H1 (cell line): ENCODE measurements at regions not wholly inside any gene's neighbourhood (a gene's known extent, or its start where the extent isn't known, plus 50 kb on each side); places are given as distances from the start of the nearest gene placed in this dataset.
A peak's percentile ranks its signal among the peaks of the same experiment; 100 is the strongest.

ENCODE experiments used
- CTCF ChIA-PET: fragments of 300-600 bp; sonication (Branson Sonifier 250); formaldehyde crosslinking; loops from one replicate; lab custom pipeline; 2021; ENCODE audit not compliant: partially characterized antibody; lab: Charles Lee
- POLR2A ChIA-PET: fragments of 300-600 bp; sonication (Branson Sonifier 250); formaldehyde crosslinking; loops from one replicate; lab custom pipeline; 2021; ENCODE audit warnings: inconsistent platforms; ENCODE audit not compliant: partially characterized antibody; lab: Charles Lee
- DNase-seq, 2 experiments: peaks; one replicate each; pipeline versions ENCODE4 v3.0.0 to v3.0.0-alpha.2; 2010 to 2022; ENCODE audit warnings: low spot score in 2 of 2, low read depth in 1 of 2, mixed read lengths in 1 of 2
- FAIRE-seq: peaks from 2 replicates; lab custom pipeline; 2011; peaks lifted over from hg19 to GRCh38; lab: Jason Lieb, UNC
- H2AFZ ChIP-seq: 2 replicates; pipeline ENCODE4 v1.8.1; 2012; ENCODE audit warnings: low read length, inconsistent platforms
- H2AK5ac ChIP-seq: 2 replicates; pipeline ENCODE4 v1.6.1; 2013; ENCODE audit warnings: low read depth, low read length
- H2BK120ac ChIP-seq: replicated peaks from 2 replicates; pipeline ENCODE3; 2013; ENCODE audit warnings: low read depth, low read length, inconsistent platforms
- H2BK12ac ChIP-seq: 2 replicates; pipeline ENCODE4 v1.6.1; 2013; ENCODE audit warnings: low read depth, low read length
- H2BK15ac ChIP-seq: 2 replicates; pipeline ENCODE4 v1.6.1; 2013; ENCODE audit warnings: low read length
- H2BK20ac ChIP-seq: 2 replicates; pipeline ENCODE4 v1.6.1; 2013; ENCODE audit warnings: low read length
- H2BK5ac ChIP-seq: 2 replicates; pipeline ENCODE4 v1.6.1; 2013; ENCODE audit warnings: low read depth, low read length
- H3K14ac ChIP-seq: 2 replicates; pipeline ENCODE4 v1.6.1; 2013; ENCODE audit warnings: inconsistent platforms; ENCODE audit not compliant: insufficient read length
- H3K18ac ChIP-seq: 2 replicates; pipeline ENCODE4 v1.6.1; 2013; ENCODE audit warnings: low read length; ENCODE audit errors: extremely low read depth
- H3K23ac ChIP-seq: 2 replicates; pipeline ENCODE4 v1.6.1; 2013; ENCODE audit warnings: inconsistent platforms; ENCODE audit not compliant: insufficient read length
- H3K23me2 ChIP-seq: 2 replicates; pipeline ENCODE4 v1.6.1; 2013; ENCODE audit warnings: low read depth, low read length
- H3K27ac ChIP-seq: 2 replicates; pipeline ENCODE4 v1.6.1; 2011; ENCODE audit warnings: low read depth, low read length, inconsistent platforms
- H3K27me3 ChIP-seq, 4 experiments: replicated peaks in 1 of 4; 1 replicate in 1 of 4; 2 replicates in 3 of 4; pipeline versions ENCODE4 v1.6.1 to v1.8.1; 2011 to 2013; ENCODE audit warnings: low read length in 3 of 4, mild to moderate bottlenecking in 3 of 4, inconsistent platforms in 2 of 4, mixed read lengths in 2 of 4, moderate library complexity in 1 of 4; ENCODE audit not compliant: control insufficient read depth in 3 of 4, insufficient read depth in 3 of 4; ENCODE audit errors: extremely low read depth in 1 of 4
- H3K36me3 ChIP-seq, 4 experiments: 2 replicates each; pipeline versions ENCODE4 v1.6.1 to v1.8.1; 2011 to 2013; ENCODE audit warnings: mild to moderate bottlenecking in 4 of 4, low read length in 3 of 4, moderate library complexity in 2 of 4, control low read depth in 1 of 4, inconsistent platforms in 1 of 4; ENCODE audit not compliant: insufficient read depth in 4 of 4, control insufficient read depth in 2 of 4
- H3K4ac ChIP-seq: replicated peaks from 2 replicates; pipeline ENCODE3; 2013; ENCODE audit warnings: low read length, low read depth, mixed read lengths, inconsistent platforms; ENCODE audit not compliant: insufficient read length
- H3K4me1 ChIP-seq, 4 experiments: replicated peaks in 1 of 4; 1 replicate in 1 of 4; 2 replicates in 3 of 4; pipeline versions ENCODE4 v1.6.1 to v1.8.1; 2011 to 2013; ENCODE audit warnings: low read length in 3 of 4, inconsistent platforms in 2 of 4, mixed read lengths in 1 of 4; ENCODE audit not compliant: insufficient read depth in 4 of 4, control insufficient read depth in 3 of 4
- H3K4me2 ChIP-seq, 2 experiments: 2 replicates each; pipeline versions ENCODE4 v1.6.1 to v1.8.1; 2011 to 2013; ENCODE audit warnings: low read depth in 2 of 2, low read length in 2 of 2, control low read depth in 1 of 2, inconsistent platforms in 1 of 2, mild to moderate bottlenecking in 1 of 2; ENCODE audit not compliant: insufficient read depth in 1 of 2
- H3K4me3 ChIP-seq, 4 experiments: fragments of 200-600, 300-600 bp in 1 of 4; sonication (generic), shearing (Covaris generic), sonication (Bioruptor Twin) in 1 of 4; 2 replicates each; pipeline versions ENCODE4 v1.5.1 to v1.8.1; 2011 to 2016; ENCODE audit warnings: low read length in 4 of 4, low read depth in 3 of 4, control low read depth in 2 of 4, inconsistent platforms in 2 of 4, mild to moderate bottlenecking in 2 of 4, mixed read lengths in 1 of 4, moderate library complexity in 1 of 4; ENCODE audit not compliant: insufficient read depth in 2 of 4; ENCODE audit errors: extremely low read depth in 1 of 4
- H3K56ac ChIP-seq: replicated peaks from 2 replicates; pipeline ENCODE3; 2013; ENCODE audit warnings: low read depth, mild to moderate bottlenecking, mixed read lengths, low read length, inconsistent platforms; ENCODE audit not compliant: insufficient read length
- H3K79me1 ChIP-seq: 2 replicates; pipeline ENCODE4 v1.6.1; 2013; ENCODE audit warnings: low read depth, low read length, control low read depth
- H3K79me2 ChIP-seq, 2 experiments: 2 replicates each; pipeline versions ENCODE4 v1.6.1 to v1.8.1; 2012 to 2013; ENCODE audit warnings: low read length in 2 of 2, mild to moderate bottlenecking in 2 of 2, inconsistent platforms in 1 of 2; ENCODE audit not compliant: insufficient read depth in 2 of 2, control insufficient read depth in 1 of 2
- H3K9ac ChIP-seq, 4 experiments: replicated peaks in 1 of 4; 1 replicate in 1 of 4; 2 replicates in 3 of 4; pipeline versions ENCODE4 v1.6.1 to v1.8.1; 2011 to 2013; ENCODE audit warnings: low read depth in 3 of 4, low read length in 3 of 4, control low read depth in 2 of 4, mild to moderate bottlenecking in 2 of 4, moderate library complexity in 2 of 4, inconsistent platforms in 1 of 4; ENCODE audit errors: extremely low read depth in 1 of 4
- H3K9me3 ChIP-seq, 2 experiments: 2 replicates each; pipeline versions ENCODE4 v1.6.1 to v1.8.1; 2012 to 2013; ENCODE audit warnings: mild to moderate bottlenecking in 2 of 2, moderate library complexity in 2 of 2, control low read depth in 1 of 2, inconsistent platforms in 1 of 2, low read depth in 1 of 2, low read length in 1 of 2, mixed read lengths in 1 of 2; ENCODE audit not compliant: insufficient read depth in 2 of 2
- H4K20me1 ChIP-seq, 2 experiments: replicated peaks in 1 of 2; 2 replicates each; pipeline versions ENCODE3 to v1.8.1; 2011 to 2013; ENCODE audit warnings: inconsistent platforms in 2 of 2, low read length in 2 of 2, mild to moderate bottlenecking in 1 of 2; ENCODE audit not compliant: insufficient read depth in 2 of 2, control insufficient read depth in 1 of 2
- H4K5ac ChIP-seq: 2 replicates; pipeline ENCODE4 v1.6.1; 2013; ENCODE audit warnings: low read length, low read depth, mixed read lengths, inconsistent platforms; ENCODE audit not compliant: insufficient read length
- H4K8ac ChIP-seq: 2 replicates; pipeline ENCODE4 v1.8.0; 2013; ENCODE audit warnings: mild to moderate bottlenecking, moderate library complexity, low read length, inconsistent platforms; ENCODE audit not compliant: insufficient read depth; ENCODE audit errors: extremely low read depth
- H4K91ac ChIP-seq: replicated peaks from 2 replicates; pipeline ENCODE3; 2013; ENCODE audit warnings: low read length, mixed read lengths, inconsistent platforms; ENCODE audit not compliant: insufficient read length
- EP300 ChIP-seq, 2 experiments: IDR thresholded peaks; 1 replicate in 1 of 2; 2 replicates in 1 of 2; pipeline ENCODE4 v1.6.1; 2011 to 2012; ENCODE audit warnings: low read depth in 2 of 2, low read length in 2 of 2, mild to moderate bottlenecking in 2 of 2, borderline replicate concordance in 1 of 2, inconsistent platforms in 1 of 2, moderate library complexity in 1 of 2
- POU5F1 ChIP-seq: IDR thresholded peaks from 2 replicates; pipeline ENCODE4 v1.6.1; 2011; ENCODE audit warnings: low read depth, mild to moderate bottlenecking, low read length, moderate library complexity
- SAP30 ChIP-seq: fragments of 300-600 bp; sonication (generic); IDR thresholded peaks from 2 replicates; pipeline ENCODE4 v1.7.1; 2012; ENCODE audit warnings: low read length, moderate library complexity, mild to moderate bottlenecking, inconsistent platforms; ENCODE audit not compliant: insufficient read depth, insufficient replicate concordance
- SIN3A ChIP-seq, 2 experiments: IDR thresholded peaks in 1 of 2; conservative IDR thresholded peaks in 1 of 2; 2 replicates each; pipeline ENCODE4 v1.6.1; 2011 to 2012; ENCODE audit warnings: low read length in 2 of 2, improper control_type of control experiment in 1 of 2, low read depth in 1 of 2, mild to moderate bottlenecking in 1 of 2
- YY1 ChIP-seq: IDR thresholded peaks from 2 replicates; pipeline ENCODE4 v1.6.1; 2011; ENCODE audit warnings: low read depth, mild to moderate bottlenecking, low read length
- WGBS, 2 experiments: shearing (Covaris generic) in 1 of 2; methylation state at CpG; one replicate each; pipeline versions ENCODE4 v1.1.6 to v1.1.7; 2013 to 2015; ENCODE audit warnings: low lambda C conversion rate in 2 of 2, mixed read lengths in 2 of 2, inconsistent platforms in 1 of 2, low coverage in 1 of 2, missing lambda C conversion rate in 1 of 2; ENCODE audit not compliant: insufficient replicate concordance in 2 of 2, insufficient coverage in 1 of 2, insufficient read length in 1 of 2; ENCODE audit errors: extremely low coverage in 1 of 2, missing lambda C conversion rate in 1 of 2; 5-methylcytosine and 5-hydroxymethylcytosine counted together
- TF ChIP-seq, protein P1 (sequence below): IDR thresholded peaks from 2 replicates; pipeline ENCODE4 v1.6.1; 2011; ENCODE audit warnings: low read depth, mild to moderate bottlenecking, low read length; ENCODE audit not compliant: insufficient read depth

DNA sequence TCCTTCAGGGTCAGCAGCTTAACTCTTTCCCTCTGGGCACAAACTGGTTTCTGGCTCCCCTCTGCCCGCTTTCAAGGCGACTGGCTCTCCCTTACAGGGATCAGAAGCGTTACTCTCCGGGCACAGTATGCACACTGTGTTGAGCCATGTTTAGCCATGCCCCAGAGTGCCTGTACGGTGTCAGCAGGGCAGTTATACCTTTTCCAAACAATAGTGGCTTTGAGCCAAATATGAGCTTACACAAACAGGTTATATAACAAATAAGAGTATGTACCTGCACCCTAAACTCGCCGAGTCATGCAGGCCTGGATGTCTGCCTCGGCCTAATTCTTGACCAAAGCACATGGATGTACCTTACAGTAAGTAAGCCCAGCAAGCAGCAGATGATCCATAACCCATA is 175.6 kb upstream of the ANKRD28 start:
- Histone ChIP-seq H4K8ac (peak overlapping the region; percentile 4; the same call in 1 of the 2 replicates), H3K4me1 (no peaks in the 10 kb centered on the region; a peak in 1 of 7 replicates), H3K27ac (no peak overlapping the region; the same call in 1 of the 2 replicates), H2BK20ac (no peak overlapping the region), H3K23ac (no peak overlapping the region), H3K9me3 (no peaks in the 10 kb centered on the region), H3K9ac (no peak overlapping the region), H3K4ac (no peak overlapping the region), H2BK120ac (no peak overlapping the region), H2BK5ac (no peak overlapping the region), H2BK15ac (no peak overlapping the region), H4K5ac (no peak overlapping the region), H4K20me1 (no peaks in the 10 kb centered on the region), H2BK12ac (no peak overlapping the region), H2AK5ac (no peak overlapping the region), H3K23me2 (no peaks in the 10 kb centered on the region), H3K14ac (no peak overlapping the region), H4K91ac (no peak overlapping the region), H3K4me2 (no peak overlapping the region), H3K56ac (no peak overlapping the region), H3K36me3 (no peaks in the 10 kb centered on the region), H3K79me2 (no peaks in the 10 kb centered on the region), H3K79me1 (no peaks in the 10 kb centered on the region), H3K4me3 (no peak overlapping the region), H3K27me3 (no peaks in the 10 kb centered on the region), H2AFZ (no peak overlapping the region; the same call in 1 of the 2 replicates), H3K18ac (no peak overlapping the region)
- 91% methylated on average over 8 of the region's 8 CpGs; no CpG with 5 or more reads in 1 of the 2 experiments for WGBS, 2 experiments
- POLR2A ChIA-PET, result interaction anchor here (0.8 kb wide), 1 partner anchor 9 kb away, joined by 3 read pairs; no protein-coding TSS in a partner anchor
- CTCF ChIA-PET, result interaction anchor here (0.6 to 5.4 kb wide), 10 partner anchors 9 to 521 kb away, joined by 3 to 34 read pairs (median 5); no protein-coding TSS in a partner anchor
- FAIRE-seq, result no peak
- DNase-seq, result no peak
- TF ChIP-seq, protein P1, sequence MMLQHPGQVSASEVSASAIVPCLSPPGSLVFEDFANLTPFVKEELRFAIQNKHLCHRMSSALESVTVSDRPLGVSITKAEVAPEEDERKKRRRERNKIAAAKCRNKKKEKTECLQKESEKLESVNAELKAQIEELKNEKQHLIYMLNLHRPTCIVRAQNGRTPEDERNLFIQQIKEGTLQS, result no peak
- TF ChIP-seq SAP30, result no peak
- TF ChIP-seq EP300 (IDR thresholded peaks at IDR 0.05; ENCODE audit: borderline replicate concordance in 1 of 2, low read depth in 2 of 2, low read length in 2 of 2), result no peak
- TF ChIP-seq SIN3A (conservative IDR thresholded peaks at IDR 0.05 in 1 of 2, IDR thresholded peaks at IDR 0.05 in 1 of 2; ENCODE audit: low read depth in 1 of 2, low read length in 2 of 2), result no peak
- no peak for TF ChIP-seq POU5F1
- no peak for TF ChIP-seq YY1
